GM21723 (cell line): ENCODE measurements at regions not wholly inside any gene's neighbourhood (a gene's known extent, or its start where the extent isn't known, plus 50 kb on each side); places are given as distances from the start of the nearest gene placed in this dataset.

Experiments
- ATAC-seq: cut with Tn5 transposase; IDR thresholded peaks from one replicate; pipeline ENCODE4 v1.9.1; 2021; ENCODE audit warnings: mild to moderate bottlenecking, moderate library complexity; ENCODE audit not compliant: unreplicated experiment

GRCh38 chr14:56918849-56919574 is 108.7 kb upstream of the OTX2 start:
- no peak for ATAC-seq

- ATAC-seq, result no peak
These were observed 95.0 kb upstream of the OTX2 start for GRCh38 chr14:56905282-56905681.

- no peak for ATAC-seq
These were observed 93.2 kb upstream of the OTX2 start for GRCh38 chr14:56903304-56903969.

- no peak for ATAC-seq
These were observed 92.1 kb upstream of the OTX2 start for GRCh38 chr14:56902385-56902784.

GRCh38 chr14:56900726-56901125 is 90.4 kb upstream of the OTX2 start:
- ATAC-seq, result no peak

GRCh38 chr14:56899829-56900228 is 89.5 kb upstream of the OTX2 start:
- ATAC-seq, result no peak

- ATAC-seq, result no peak
These were observed 86.6 kb upstream of the OTX2 start for GRCh38 chr14:56896922-56897321.

- no peak for ATAC-seq
These were observed 86.0 kb upstream of the OTX2 start for GRCh38 chr14:56896231-56896630.

GRCh38 chr14:56895154-56895553 is 84.9 kb upstream of the OTX2 start:
- no peak for ATAC-seq

- no peak for ATAC-seq
These were observed 84.3 kb upstream of the OTX2 start for GRCh38 chr14:56894591-56894991.

GRCh38 chr14:56892959-56893358 is 82.7 kb upstream of the OTX2 start:
- ATAC-seq, result no peak

- ATAC-seq, result no peak
These were observed 80.9 kb upstream of the OTX2 start for GRCh38 chr14:56891226-56891625.

GRCh38 chr14:56889705-56890104 is 79.4 kb upstream of the OTX2 start:
- no peak for ATAC-seq

- no peak for ATAC-seq
These were observed 78.0 kb upstream of the OTX2 start for GRCh38 chr14:56888274-56888673.

GRCh38 chr14:56887216-56887615 is 76.9 kb upstream of the OTX2 start:
- ATAC-seq, result no peak

- ATAC-seq, result no peak
These were observed 76.3 kb upstream of the OTX2 start for GRCh38 chr14:56886471-56887062.

- no peak for ATAC-seq
These were observed 75.5 kb upstream of the OTX2 start for GRCh38 chr14:56885825-56886224.

GRCh38 chr14:56884617-56885016 is 74.3 kb upstream of the OTX2 start:
- no peak for ATAC-seq

- no peak for ATAC-seq
These were observed 70.9 kb upstream of the OTX2 start for GRCh38 chr14:56881181-56881580.

- ATAC-seq, result no peak
These were observed 68.5 kb upstream of the OTX2 start for GRCh38 chr14:56878766-56879165.

GRCh38 chr14:56875104-56875675 is 64.9 kb upstream of the OTX2 start:
- no peak for ATAC-seq

- ATAC-seq, result no peak
These were observed 64.1 kb upstream of the OTX2 start for GRCh38 chr14:56874375-56874774.
